Astrocyte of the cerebellum (primary cell): ENCODE measurements at regions not wholly inside any gene's neighbourhood (a gene's known extent, or its start where the extent isn't known, plus 50 kb on each side); places are given as distances from the start of the nearest gene placed in this dataset.

ENCODE experiments used
- DNase-seq: peaks from one replicate; pipeline ENCODE4 v3.0.0-alpha.2; 2011; ENCODE audit warnings: low read depth
- H3K4me3 ChIP-seq: 2 replicates; pipeline ENCODE4 v1.5.1; 2011; ENCODE audit warnings: mild to moderate bottlenecking, low read depth, low read length, moderate library complexity
- in situ Hi-C: cut with HindIII; loops from 2 replicates; pipeline ENCODE4 v1.10.0; 2017; ENCODE audit warnings: low sequenced_read_pairs
- TF ChIP-seq, protein P1 (sequence below): IDR thresholded peaks from 2 replicates; pipeline ENCODE4 v1.5.1; 2012; ENCODE audit warnings: low read length, low read depth, moderate library complexity, mild to moderate bottlenecking; ENCODE audit errors: missing control alignments

DNA sequence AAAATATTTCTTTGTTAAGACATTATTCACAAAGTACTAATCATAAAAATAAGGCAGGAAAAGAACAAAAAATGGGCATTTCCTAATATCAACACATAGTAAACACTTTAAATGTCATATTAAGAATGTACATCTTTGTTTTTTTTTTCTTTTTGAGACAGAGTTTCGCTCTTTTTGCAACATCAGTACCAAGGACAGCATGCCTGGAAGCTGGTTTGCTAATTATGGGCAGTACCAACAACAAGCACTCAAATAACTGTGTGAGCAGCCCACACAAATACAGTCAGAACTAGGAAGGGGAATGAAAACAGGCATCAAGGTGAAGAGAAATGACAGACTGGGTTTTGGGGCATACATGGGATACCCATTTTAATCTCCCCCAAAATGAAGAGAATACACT is 788.0 kb upstream of the SLITRK1 start:
- H3K4me3 ChIP-seq, result no peak overlapping the region
- in situ Hi-C loops, result no loop called here
- no peak for DNase-seq
- TF ChIP-seq, protein P1, sequence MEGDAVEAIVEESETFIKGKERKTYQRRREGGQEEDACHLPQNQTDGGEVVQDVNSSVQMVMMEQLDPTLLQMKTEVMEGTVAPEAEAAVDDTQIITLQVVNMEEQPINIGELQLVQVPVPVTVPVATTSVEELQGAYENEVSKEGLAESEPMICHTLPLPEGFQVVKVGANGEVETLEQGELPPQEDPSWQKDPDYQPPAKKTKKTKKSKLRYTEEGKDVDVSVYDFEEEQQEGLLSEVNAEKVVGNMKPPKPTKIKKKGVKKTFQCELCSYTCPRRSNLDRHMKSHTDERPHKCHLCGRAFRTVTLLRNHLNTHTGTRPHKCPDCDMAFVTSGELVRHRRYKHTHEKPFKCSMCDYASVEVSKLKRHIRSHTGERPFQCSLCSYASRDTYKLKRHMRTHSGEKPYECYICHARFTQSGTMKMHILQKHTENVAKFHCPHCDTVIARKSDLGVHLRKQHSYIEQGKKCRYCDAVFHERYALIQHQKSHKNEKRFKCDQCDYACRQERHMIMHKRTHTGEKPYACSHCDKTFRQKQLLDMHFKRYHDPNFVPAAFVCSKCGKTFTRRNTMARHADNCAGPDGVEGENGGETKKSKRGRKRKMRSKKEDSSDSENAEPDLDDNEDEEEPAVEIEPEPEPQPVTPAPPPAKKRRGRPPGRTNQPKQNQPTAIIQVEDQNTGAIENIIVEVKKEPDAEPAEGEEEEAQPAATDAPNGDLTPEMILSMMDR, result no peak

DNA sequence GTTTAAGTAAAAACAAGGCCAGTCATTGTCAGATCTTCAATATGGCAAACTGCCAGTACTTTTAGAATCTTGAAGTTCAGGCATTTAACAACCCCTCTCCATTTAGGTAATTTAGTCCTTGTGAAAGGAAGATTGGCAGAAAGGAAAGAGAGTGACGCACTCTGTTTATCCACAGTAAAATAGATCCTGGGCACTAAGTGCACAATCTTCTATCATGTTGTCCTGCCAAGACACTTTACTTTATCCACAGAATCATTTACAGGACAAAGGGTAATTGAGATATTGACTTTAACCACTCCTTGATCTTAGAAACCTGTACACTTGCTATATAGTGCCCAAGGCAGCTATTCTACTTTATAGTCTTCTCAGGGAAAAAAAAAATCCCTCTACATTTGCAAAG is 786.4 kb upstream of the SLITRK1 start:
- H3K4me3 ChIP-seq, result no peak overlapping the region
- DNase-seq, result no peak
- TF ChIP-seq, protein P1, result no peak
- in situ Hi-C loops, result no loop called here

DNA sequence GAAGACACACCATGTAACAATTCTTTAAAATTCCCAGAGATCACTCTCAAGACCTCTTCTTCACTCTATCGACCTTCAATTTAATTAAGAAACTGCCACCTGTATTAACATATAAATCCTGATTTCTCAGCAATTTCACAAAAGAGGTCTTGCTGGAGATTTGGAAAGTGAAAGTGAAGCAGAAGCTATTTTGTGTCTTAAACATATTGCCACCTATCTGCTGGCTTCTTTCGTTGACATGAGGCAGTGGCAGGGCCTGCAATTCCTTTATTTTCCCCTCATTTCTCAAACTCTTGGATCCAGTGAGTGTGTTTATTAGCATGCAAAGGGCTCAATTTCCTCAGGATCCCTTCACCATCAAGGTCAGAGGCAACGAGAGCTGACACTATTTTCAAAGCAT is 780.2 kb upstream of the SLITRK1 start:
- TF ChIP-seq, protein P1, result no peak
- H3K4me3 ChIP-seq, result no peak overlapping the region
- in situ Hi-C loops, result no loop called here
- DNase-seq, result no peak

DNA sequence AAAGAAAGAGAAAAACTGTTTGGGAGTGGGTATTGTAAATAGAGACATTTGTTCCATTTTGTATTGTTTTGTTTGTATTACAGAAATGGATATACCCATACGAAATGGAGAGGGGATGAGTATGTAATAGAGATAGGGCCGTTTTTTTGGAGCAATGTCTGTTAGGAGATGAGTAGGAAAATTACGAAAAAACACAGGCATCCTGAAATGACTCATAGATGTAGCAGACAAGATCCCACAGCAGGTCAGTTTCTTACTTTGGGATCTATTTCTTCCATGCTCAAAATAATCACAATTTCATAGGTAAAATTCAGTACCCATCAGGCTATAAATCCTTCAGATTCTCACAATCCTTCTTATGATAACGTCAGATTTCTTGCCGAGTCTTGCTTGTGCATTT is 779.4 kb upstream of the SLITRK1 start:
- in situ Hi-C loops, result no loop called here
- TF ChIP-seq, protein P1, result no peak
- DNase-seq, result no peak
- H3K4me3 ChIP-seq, result no peak overlapping the region

DNA sequence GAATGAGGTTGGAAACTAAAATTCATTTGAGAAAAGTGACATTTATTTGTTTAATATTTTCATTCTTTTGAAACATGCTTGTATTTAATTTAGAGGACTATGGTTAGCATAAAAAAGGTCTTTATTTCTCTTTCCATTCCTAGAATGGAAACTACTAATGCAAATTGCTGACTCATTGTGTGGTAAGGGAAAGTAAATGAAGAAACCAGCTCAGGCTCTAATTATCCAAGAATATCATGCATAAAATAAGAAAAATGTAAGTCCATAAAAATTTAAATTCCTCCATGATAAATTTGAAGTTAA is 777.0 kb upstream of the SLITRK1 start:
- no peak overlapping the region for H3K4me3 ChIP-seq
- TF ChIP-seq, protein P1, result no peak
- in situ Hi-C loops, result no loop called here
- peak; percentile 67 for DNase-seq

DNA sequence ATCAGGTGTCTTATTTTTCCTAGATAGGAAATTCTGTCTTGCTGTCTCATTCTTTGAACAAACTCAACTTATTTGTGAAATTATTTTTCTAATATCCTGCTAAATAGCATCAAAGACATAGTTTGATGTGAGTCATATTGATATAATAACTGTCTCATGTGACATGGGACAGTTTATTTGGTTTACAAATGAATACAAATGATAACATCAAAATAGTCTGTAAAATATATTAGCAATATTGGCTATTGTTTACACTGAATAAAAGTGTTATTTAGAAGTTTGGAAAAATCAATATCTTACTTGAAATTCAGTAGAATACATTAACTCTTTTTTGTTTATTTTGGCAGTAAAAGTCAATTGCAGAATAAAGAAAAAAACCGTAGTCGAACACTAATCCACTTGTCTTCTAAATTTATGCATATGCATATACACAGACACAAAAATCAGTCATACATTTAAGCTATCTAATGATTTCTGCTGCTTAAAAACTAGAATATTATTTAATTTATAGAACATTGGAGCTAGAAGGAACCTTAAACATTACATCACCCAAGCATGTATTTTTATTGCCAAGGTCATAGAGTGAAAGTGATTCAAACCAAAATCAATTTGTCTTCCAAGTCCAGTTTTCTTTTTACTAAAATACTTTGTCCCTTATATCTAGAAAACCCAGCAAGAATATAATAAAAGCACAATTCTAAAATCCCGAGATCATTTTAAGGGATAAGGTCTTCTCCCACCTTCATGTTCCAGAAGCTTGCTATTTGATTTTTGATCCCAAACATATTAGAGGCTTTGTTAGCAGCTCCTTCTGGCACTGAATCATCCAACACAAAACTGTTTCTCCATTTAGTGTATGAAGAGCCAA is 776.5 kb upstream of the SLITRK1 start:
- no peak for DNase-seq
- TF ChIP-seq, protein P1, result no peak
- no peak overlapping the region for H3K4me3 ChIP-seq
- in situ Hi-C loops, result no loop called here

DNA sequence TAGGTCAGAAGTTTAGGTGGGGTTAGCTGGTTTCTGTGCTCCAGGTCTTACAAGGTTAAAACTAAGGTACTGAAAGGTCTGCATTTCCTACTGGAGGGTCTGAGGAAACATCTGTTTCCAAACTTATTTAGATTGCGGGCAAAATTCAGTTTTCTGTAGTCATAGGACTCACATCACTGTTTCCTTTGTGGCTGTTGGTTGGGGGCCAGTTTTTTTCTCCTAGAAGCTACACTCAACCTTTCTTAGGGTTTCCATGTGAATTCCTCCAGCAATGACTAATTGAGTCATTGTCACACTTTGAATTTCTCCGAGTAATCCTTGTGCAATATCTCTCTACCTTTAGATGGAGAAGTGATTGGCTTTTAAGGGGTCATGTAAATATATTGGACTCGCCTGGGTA is 773.4 kb upstream of the SLITRK1 start:
- peak; percentile 39 for DNase-seq
- H3K4me3 ChIP-seq, result no peak overlapping the region
- in situ Hi-C loops, result no loop called here
- TF ChIP-seq, protein P1, result no peak
